ENCODE measurements at regions not wholly inside any gene's neighbourhood (a gene's known extent, or its start where the extent isn't known, plus 50 kb on each side); places are given as distances from the start of the nearest gene placed in this dataset.

GRCh38 chr5:173703466-173703865 is 87.0 kb upstream of the BOD1 start:
- no peak for TF ChIP-seq CTCF (IDR thresholded peaks at IDR 0.05)
- no peak overlapping the region for H3K4me3 ChIP-seq

DNA sequence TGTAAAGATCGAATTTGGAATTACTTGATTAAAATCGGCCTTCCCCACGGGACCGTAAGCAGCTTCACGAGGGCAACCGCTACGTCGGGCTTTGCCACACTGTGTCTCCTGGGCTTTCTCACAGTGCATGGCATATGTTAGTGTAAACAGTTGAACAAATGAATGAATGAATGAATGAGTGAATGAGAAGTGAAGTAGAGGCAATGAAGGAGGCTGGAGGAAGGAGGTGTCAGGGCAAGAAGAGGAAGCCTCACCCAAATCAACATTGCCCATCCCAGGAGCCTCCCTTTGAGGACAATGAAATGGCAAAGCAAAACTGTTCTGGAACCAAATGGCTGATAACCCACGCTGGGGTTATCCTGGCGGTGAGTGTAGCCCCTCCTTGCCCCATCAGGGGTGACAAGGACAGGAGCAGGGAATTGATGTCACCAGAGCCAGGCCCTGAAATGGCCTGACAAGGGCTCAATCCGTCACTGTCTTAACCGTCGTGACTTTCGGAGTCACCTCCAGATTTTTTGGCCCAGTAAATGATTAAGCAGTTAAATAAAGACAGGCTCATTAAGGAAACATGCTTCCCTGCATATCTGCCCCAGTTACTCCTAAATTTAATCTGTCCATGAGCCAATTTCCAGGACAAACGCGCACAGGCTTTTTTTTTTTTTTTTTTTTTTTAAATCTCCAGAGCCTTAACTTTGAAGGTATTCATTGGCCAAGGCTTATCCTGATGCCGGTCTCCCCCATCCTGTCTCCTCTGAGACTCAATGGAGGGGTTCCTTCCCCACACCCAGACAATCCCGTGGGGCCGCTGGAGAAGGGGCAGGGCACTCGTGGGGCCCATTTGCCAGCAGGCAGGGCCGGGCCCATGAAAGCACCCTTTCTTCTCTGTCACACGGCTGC is 88.4 kb upstream of the BOD1 start:
- H3K4me3 ChIP-seq: no peak overlapping the region
- DNase-seq (ENCODE audit: low spot score): no peak
- TF ChIP-seq CTCF (IDR thresholded peaks at IDR 0.05): no peak
- H3K27ac ChIP-seq: no peak overlapping the region

More at GRCh38 chr5:173703466-173703865, 87.0 kb upstream of the BOD1 start:
- DNase-seq (ENCODE audit: low spot score): no peak
- no peak overlapping the region for H3K27ac ChIP-seq

- DNase-seq (ENCODE audit: low spot score): no peak
- TF ChIP-seq CTCF (IDR thresholded peaks at IDR 0.05): no peak
- no peak overlapping the region for H3K27ac ChIP-seq
These were observed 89.1 kb upstream of the BOD1 start for GRCh38 chr5:173705512-173706044.

GRCh38 chr5:173706700-173707099 is 90.2 kb upstream of the BOD1 start:
- no peak overlapping the region for H3K4me3 ChIP-seq
- no peak for TF ChIP-seq CTCF (IDR thresholded peaks at IDR 0.05)
- peak overlapping the region; percentile 39 to 55 for H3K27ac ChIP-seq
- DNase-seq (ENCODE audit: low spot score): no peak

More at GRCh38 chr5:173705512-173706044, 89.1 kb upstream of the BOD1 start:
- no peak overlapping the region for H3K4me3 ChIP-seq

DNA sequence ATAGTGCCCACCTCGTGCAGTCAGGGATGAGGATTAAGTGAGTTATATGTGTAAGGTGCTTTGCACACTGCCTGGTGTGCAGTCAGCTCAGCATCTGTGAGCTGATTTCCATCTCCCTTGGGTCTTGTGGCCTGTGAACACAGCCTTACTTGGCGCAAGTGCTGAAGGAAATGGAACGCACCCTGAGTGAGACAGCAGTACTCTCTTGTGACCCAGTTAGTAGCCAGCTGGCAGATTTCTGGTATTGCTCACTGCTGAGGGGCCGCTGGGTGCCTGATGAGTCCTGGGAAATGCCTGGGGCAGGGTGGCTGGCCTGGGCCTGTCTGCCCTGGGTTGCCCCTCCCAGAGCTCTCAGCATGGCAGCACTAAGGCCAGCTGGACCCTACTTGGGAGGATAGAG is 90.9 kb upstream of the BOD1 start:
- peak overlapping the region; percentile 39 to 55 for H3K27ac ChIP-seq
- no peak for TF ChIP-seq CTCF (IDR thresholded peaks at IDR 0.05)
- peak; percentile 82 for DNase-seq (ENCODE audit: low spot score)
- H3K4me3 ChIP-seq: no peak overlapping the region

DNA sequence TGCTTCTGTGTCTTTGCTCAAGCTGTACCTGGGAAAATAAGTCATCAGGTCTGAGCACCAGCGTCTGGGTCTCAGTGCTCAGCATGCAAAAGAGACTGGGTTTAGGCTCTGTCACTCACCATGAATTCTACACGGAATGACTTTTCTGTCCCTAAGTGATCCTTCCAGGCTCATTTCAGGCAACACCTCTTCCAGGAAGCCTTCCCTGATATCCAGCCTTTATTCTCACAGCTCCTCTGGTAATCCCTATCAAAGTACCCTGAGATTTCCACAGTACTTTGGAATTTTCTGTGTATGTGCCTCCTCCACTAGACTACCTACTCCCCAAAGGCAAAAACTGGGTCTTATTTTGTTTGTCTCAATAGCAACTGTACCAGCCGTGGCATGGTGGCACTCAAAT is 92.7 kb upstream of the BOD1 start:
- DNase-seq (ENCODE audit: low spot score): no peak
- Histone ChIP-seq H3K4me3 (no peak overlapping the region), H3K27ac (no peak overlapping the region)
- no peak for TF ChIP-seq CTCF (IDR thresholded peaks at IDR 0.05)

DNA sequence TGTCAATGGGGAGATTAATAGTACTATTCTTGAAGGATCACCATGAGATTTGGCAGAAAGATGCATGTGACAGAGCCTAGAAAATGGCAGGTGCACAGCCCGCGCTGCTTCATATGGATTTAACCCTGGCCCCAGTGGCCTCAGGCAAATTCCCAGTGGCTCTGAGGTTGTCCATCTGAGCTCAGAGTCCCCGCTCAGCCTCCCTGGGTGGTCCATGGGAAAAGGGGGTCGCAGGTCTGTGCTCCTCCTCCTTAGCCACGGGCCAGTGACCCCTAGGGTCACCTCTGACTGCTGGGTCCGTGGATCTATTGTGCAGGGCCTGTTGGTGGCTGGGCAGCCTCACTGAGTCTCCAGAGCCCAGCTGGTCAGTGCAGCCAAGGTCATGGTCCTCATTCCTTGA is 93.3 kb upstream of the BOD1 start:
- TF ChIP-seq CTCF (IDR thresholded peaks at IDR 0.05): no peak
- Histone ChIP-seq H3K27ac (no peak overlapping the region), H3K4me3 (no peak overlapping the region)
- DNase-seq (ENCODE audit: low spot score): no peak
